ENCODE measurements at regions not wholly inside any gene's neighbourhood (a gene's known extent, or its start where the extent isn't known, plus 50 kb on each side); places are given as distances from the start of the nearest gene placed in this dataset.

GRCh38 chr13:47646298-47646697 lies 354.8 kb downstream of the SUCLA2 start:
- Histone ChIP-seq H3K4me3 (ENCODE audit: low read length) (no peak overlapping the region), H3K9me3 (ENCODE audit: control insufficient read depth in 1 of 2, insufficient read depth in 1 of 2, low read length in 2 of 2) (no peaks in the 10 kb centered on the region), H3K36me3 (ENCODE audit: insufficient read depth, low read length) (no peaks in the 10 kb centered on the region), H3K4me1 (ENCODE audit: insufficient read depth, low read length) (no peaks in the 10 kb centered on the region), H3K27ac (ENCODE audit: low read depth in 1 of 2, low read length in 2 of 2) (no peak overlapping the region), H3K27me3 (ENCODE audit: control insufficient read depth in 1 of 2, insufficient read depth in 2 of 2, low read length in 2 of 2) (no peaks in the 10 kb centered on the region)
- Mint-ChIP-seq H3K27me3 (peaks cover 3% of the 10 kb centered on the region), H3K4me3 (no peak overlapping the region), H3K4me1 (ENCODE audit: low read depth) (no peaks in the 10 kb centered on the region), H3K27ac (no peak overlapping the region), H3K9me3 (no peaks in the 10 kb centered on the region), H3K36me3 (ENCODE audit: low read depth) (no peaks in the 10 kb centered on the region)
- ATAC-seq (ENCODE audit: poor library complexity) (no peak), DNase-seq (no peak)
- ChIA-PET POLR2A (no interaction called here), CTCF (no interaction called here)
- no peak for TF ChIP-seq CTCF (IDR thresholded peaks at IDR 0.05)
- intact Hi-C loops (cut with DNase I, micrococcal nuclease) = no loop called here

GRCh38 chr13:47639738-47640447 lies 361.2 kb downstream of the SUCLA2 start:
- no peaks in the 10 kb centered on the region for H3K4me1 ChIP-seq (ENCODE audit: insufficient read depth, low read length)
- POLR2A ChIA-PET = no interaction called here
- Mint-ChIP-seq H3K27me3 (no peaks in the 10 kb centered on the region), H3K27ac (no peak overlapping the region), H3K4me3 (no peak overlapping the region), H3K9me3 (peaks cover 2% of the 10 kb centered on the region), H3K36me3 (ENCODE audit: low read depth) (no peaks in the 10 kb centered on the region), H3K4me1 (ENCODE audit: low read depth) (no peaks in the 10 kb centered on the region)
- H3K27ac ChIP-seq (ENCODE audit: low read depth in 1 of 2, low read length in 2 of 2) = no peak overlapping the region
- no peak for TF ChIP-seq CTCF (IDR thresholded peaks at IDR 0.05)
- ATAC-seq (ENCODE audit: poor library complexity) (no peak), DNase-seq (no peak)
- CTCF ChIA-PET = no interaction called here
- no peaks in the 10 kb centered on the region for H3K27me3 ChIP-seq (ENCODE audit: control insufficient read depth in 1 of 2, insufficient read depth in 2 of 2, low read length in 2 of 2)
- no peaks in the 10 kb centered on the region for H3K36me3 ChIP-seq (ENCODE audit: insufficient read depth, low read length)
- intact Hi-C loops (cut with DNase I, micrococcal nuclease) = no loop called here
- no peak overlapping the region for H3K4me3 ChIP-seq (ENCODE audit: low read length)
- no peaks in the 10 kb centered on the region for H3K9me3 ChIP-seq (ENCODE audit: control insufficient read depth in 1 of 2, insufficient read depth in 1 of 2, low read length in 2 of 2)

- CTCF ChIA-PET = no interaction called here
- H3K36me3 Mint-ChIP-seq (ENCODE audit: low read depth) = no peaks in the 10 kb centered on the region
- no peak for TF ChIP-seq CTCF (IDR thresholded peaks at IDR 0.05)
- H3K27me3 ChIP-seq (ENCODE audit: control insufficient read depth in 1 of 2, insufficient read depth in 2 of 2, low read length in 2 of 2) = no peaks in the 10 kb centered on the region
- POLR2A ChIA-PET = no interaction called here
- H3K27ac ChIP-seq (ENCODE audit: low read depth in 1 of 2, low read length in 2 of 2) = no peak overlapping the region
- ATAC-seq (ENCODE audit: poor library complexity) (no peak), DNase-seq (no peak)
- no peaks in the 10 kb centered on the region for H3K27me3 Mint-ChIP-seq
- no peak overlapping the region for H3K4me3 ChIP-seq (ENCODE audit: low read length)
- H3K27ac Mint-ChIP-seq = no peak overlapping the region
- intact Hi-C loops (cut with DNase I, micrococcal nuclease) = no loop called here
- H3K4me3 Mint-ChIP-seq = no peak overlapping the region
- no peaks in the 10 kb centered on the region for H3K4me1 Mint-ChIP-seq (ENCODE audit: low read depth)
- no peaks in the 10 kb centered on the region for H3K9me3 ChIP-seq (ENCODE audit: control insufficient read depth in 1 of 2, insufficient read depth in 1 of 2, low read length in 2 of 2)
- no peaks in the 10 kb centered on the region for H3K4me1 ChIP-seq (ENCODE audit: insufficient read depth, low read length)
- no peaks in the 10 kb centered on the region for H3K36me3 ChIP-seq (ENCODE audit: insufficient read depth, low read length)
- H3K9me3 Mint-ChIP-seq = peaks cover 9% of the 10 kb centered on the region
Measured at GRCh38 chr13:47638627-47639026, 362.4 kb downstream of the SUCLA2 start.
